Large intestine (tissue), 3 donors: ENCODE measurements at regions not wholly inside any gene's neighbourhood (a gene's known extent, or its start where the extent isn't known, plus 50 kb on each side); places are given as distances from the start of the nearest gene placed in this dataset.
"Not testable (repeated sequence)": the region's sequence is repeated elsewhere in the genome, so short reads cannot be mapped to it uniquely, and the experiment has no call there.

ENCODE experiments used
- DNase-seq, 2 donors: peaks; one replicate each; pipeline versions ENCODE4 v3.0.0 to v3.0.0-alpha.2; 2013
- H3K27ac ChIP-seq: one replicate; pipeline ENCODE4 v1.5.1; 2013; ENCODE audit warnings: low read length
- H3K27me3 ChIP-seq: 2 replicates; pipeline ENCODE4 v1.6.1; 2013; ENCODE audit warnings: low read length; ENCODE audit not compliant: control insufficient read depth, insufficient read depth
- H3K36me3 ChIP-seq: 2 replicates; pipeline ENCODE4 v1.6.1; 2013; ENCODE audit warnings: low read length; ENCODE audit not compliant: control insufficient read depth, insufficient read depth
- H3K4me1 ChIP-seq: one replicate; pipeline ENCODE4 v1.6.1; 2013; ENCODE audit warnings: low read length; ENCODE audit not compliant: control insufficient read depth, insufficient read depth
- H3K4me3 ChIP-seq: one replicate; pipeline ENCODE4 v1.5.1; 2013; ENCODE audit warnings: low read length
- H3K9me3 ChIP-seq: one replicate; pipeline ENCODE4 v1.6.1; 2013; ENCODE audit warnings: mild to moderate bottlenecking, low read depth, low read length, moderate library complexity; ENCODE audit not compliant: control insufficient read depth
- WGBS: methylation state at CpG from one replicate; pipeline ENCODE4 v1.1.5; 2013; ENCODE audit warnings: low lambda C conversion rate; ENCODE audit not compliant: insufficient coverage; 5-methylcytosine and 5-hydroxymethylcytosine counted together

- no peaks in the 10 kb centered on the region for H3K4me1 ChIP-seq
- H3K27me3 ChIP-seq, result no peaks in the 10 kb centered on the region
- no peak overlapping the region for H3K27ac ChIP-seq
- H3K36me3 ChIP-seq, result no peaks in the 10 kb centered on the region
- H3K9me3 ChIP-seq, result no peaks in the 10 kb centered on the region
- H3K4me3 ChIP-seq, result no peak overlapping the region
- DNase-seq, result no peak
- WGBS, result 100% methylated on average over 1 of the region's 2 CpGs
Measured at GRCh38 chr9:102474357-102474756, 520.8 kb upstream of the CYLC2 start.

DNA sequence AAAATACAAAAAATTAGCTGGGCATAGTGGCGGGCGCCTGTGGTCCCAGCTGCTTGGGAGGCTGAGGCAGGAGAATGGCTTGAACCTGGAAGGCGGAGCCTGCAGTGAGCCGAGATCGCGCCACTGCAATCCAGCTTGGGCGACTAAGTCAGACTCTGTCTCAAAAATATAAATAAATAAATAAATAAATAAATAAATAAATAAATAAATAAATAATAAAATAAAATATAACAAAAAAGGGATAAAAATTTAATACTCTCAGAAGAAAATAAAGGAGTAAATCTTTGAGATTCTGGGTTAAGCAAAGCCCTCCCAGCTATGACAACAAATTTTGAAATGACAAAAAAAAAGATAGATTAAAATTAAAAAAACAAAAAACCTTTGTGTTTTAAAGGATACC lies 525.7 kb upstream of the CYLC2 start:
- not testable (repeated sequence) for H3K4me1 ChIP-seq, H3K36me3 ChIP-seq, H3K27ac ChIP-seq, H3K4me3 ChIP-seq, DNase-seq, H3K27me3 ChIP-seq, H3K9me3 ChIP-seq
- no CpG with 5 or more reads among the region's 7 CpGs for WGBS

- no CpG with 5 or more reads among the region's 2 CpGs for WGBS
- no peaks in the 10 kb centered on the region for H3K27me3 ChIP-seq
- H3K4me3 ChIP-seq, result no peak overlapping the region
- no peak for DNase-seq
- H3K4me1 ChIP-seq, result no peaks in the 10 kb centered on the region
- no peaks in the 10 kb centered on the region for H3K36me3 ChIP-seq
- no peak overlapping the region for H3K27ac ChIP-seq
- no peaks in the 10 kb centered on the region for H3K9me3 ChIP-seq
Measured at GRCh38 chr9:102461156-102461819, 533.8 kb upstream of the CYLC2 start.

DNA sequence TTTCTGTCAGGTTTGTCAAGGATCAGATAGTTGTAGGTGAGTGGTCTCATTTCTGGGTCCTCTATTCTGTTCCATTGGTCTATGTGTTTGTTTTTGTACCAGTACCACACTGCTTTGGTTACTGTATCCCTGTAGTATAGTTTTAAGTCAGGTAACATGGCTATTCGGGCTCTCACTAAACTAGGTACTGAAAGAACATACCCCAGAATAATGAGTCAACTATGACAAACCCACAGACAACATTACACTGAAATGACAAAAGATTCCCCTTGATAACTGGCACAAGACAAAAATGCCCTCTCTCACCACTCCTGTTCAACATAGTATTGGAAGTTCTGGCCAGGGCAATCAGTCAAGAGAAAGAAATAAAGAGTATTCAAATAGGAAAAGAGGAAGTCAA lies 535.3 kb upstream of the CYLC2 start:
- Histone ChIP-seq H3K27ac (no peak overlapping the region), H3K36me3 (no peaks in the 10 kb centered on the region), H3K9me3 (no peaks in the 10 kb centered on the region), H3K4me1 (no peaks in the 10 kb centered on the region), H3K27me3 (no peaks in the 10 kb centered on the region), H3K4me3 (no peak overlapping the region)
- no peak for DNase-seq
- WGBS, result no CpG with 5 or more reads among the region's 1 CpG

- DNase-seq, result no peak
- Histone ChIP-seq H3K4me1 (no peaks in the 10 kb centered on the region), H3K27ac (no peak overlapping the region), H3K4me3 (no peak overlapping the region), H3K27me3 (no peaks in the 10 kb centered on the region), H3K36me3 (no peaks in the 10 kb centered on the region), H3K9me3 (no peaks in the 10 kb centered on the region)
- WGBS, result 100% methylated on average over 1 of the region's 1 CpG
Measured at GRCh38 chr9:102456562-102456961, 538.6 kb upstream of the CYLC2 start.

DNA sequence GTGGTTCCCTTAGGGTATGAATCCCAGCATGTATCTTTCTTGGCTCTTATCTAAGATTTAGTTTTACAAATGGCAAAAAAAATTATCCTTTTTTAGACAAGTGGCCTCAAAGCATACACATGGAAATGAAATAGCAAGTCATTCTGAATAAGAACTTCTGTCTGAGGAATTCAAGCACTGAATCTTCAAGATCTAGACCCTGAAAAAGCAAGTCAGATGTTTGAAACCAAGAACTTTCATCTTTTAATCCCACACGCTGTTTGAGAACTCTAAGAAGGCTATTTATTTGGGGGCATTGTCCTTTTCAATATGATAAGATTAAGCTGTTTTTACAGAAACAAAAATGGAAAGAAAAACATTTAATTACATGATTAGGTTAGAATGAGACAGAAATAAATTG lies 549.2 kb upstream of the CYLC2 start:
- no peak for DNase-seq
- Histone ChIP-seq H3K9me3 (no peaks in the 10 kb centered on the region), H3K36me3 (no peaks in the 10 kb centered on the region), H3K27ac (no peak overlapping the region), H3K4me1 (no peaks in the 10 kb centered on the region), H3K4me3 (no peak overlapping the region), H3K27me3 (no peaks in the 10 kb centered on the region)
- WGBS, result no CpG with 5 or more reads among the region's 1 CpG

DNA sequence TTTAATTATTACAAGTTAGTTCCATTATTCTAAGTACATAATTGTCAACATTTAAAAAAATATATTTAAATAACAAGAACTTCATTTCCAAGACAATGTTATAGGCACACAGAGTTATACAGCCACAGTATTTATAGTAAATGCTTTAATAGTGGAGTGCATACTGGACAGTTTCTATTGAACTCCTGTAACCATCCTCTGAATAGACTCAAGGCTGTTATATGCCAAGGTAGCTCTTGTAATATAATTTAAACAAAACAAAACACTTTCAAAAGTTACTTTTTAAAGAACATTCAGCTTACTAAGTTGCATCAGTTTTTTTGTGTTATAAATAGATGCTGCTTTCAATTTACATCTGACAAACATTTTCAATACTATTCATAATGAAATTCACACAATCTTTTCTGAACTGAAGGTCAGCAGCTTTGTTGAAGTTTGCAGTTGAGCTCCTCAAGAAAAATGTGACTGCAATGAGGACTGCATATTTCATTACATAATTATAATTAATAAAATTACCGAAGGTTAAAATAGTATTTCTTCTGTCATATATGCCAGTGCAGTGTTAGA lies 549.9 kb upstream of the CYLC2 start:
- no peak for DNase-seq
- no peaks in the 10 kb centered on the region for H3K4me1 ChIP-seq
- no CpG with 5 or more reads among the region's 1 CpG for WGBS
- H3K27ac ChIP-seq, result no peak overlapping the region
- no peaks in the 10 kb centered on the region for H3K36me3 ChIP-seq
- no peak overlapping the region for H3K4me3 ChIP-seq
- no peaks in the 10 kb centered on the region for H3K27me3 ChIP-seq
- H3K9me3 ChIP-seq, result no peaks in the 10 kb centered on the region

- H3K27me3 ChIP-seq, result no peaks in the 10 kb centered on the region
- DNase-seq, result no peak
- H3K36me3 ChIP-seq, result no peaks in the 10 kb centered on the region
- H3K27ac ChIP-seq, result no peak overlapping the region
- no peaks in the 10 kb centered on the region for H3K4me1 ChIP-seq
- no peak overlapping the region for H3K4me3 ChIP-seq
- H3K9me3 ChIP-seq, result no peaks in the 10 kb centered on the region
Measured at GRCh38 chr9:102439583-102439982, 555.5 kb upstream of the CYLC2 start.

- DNase-seq, result not testable (repeated sequence)
Measured at GRCh38 chr9:102436599-102436998, 558.5 kb upstream of the CYLC2 start.

GRCh38 chr9:102435427-102435826 lies 559.7 kb upstream of the CYLC2 start:
- no CpG with 5 or more reads among the region's 3 CpGs for WGBS
- Histone ChIP-seq H3K4me1 (no peaks in the 10 kb centered on the region), H3K36me3 (no peaks in the 10 kb centered on the region), H3K27ac (no peak overlapping the region), H3K9me3 (no peaks in the 10 kb centered on the region), H3K4me3 (no peak overlapping the region), H3K27me3 (no peaks in the 10 kb centered on the region)
- no peak for DNase-seq

More at GRCh38 chr9:102436599-102436998, 558.5 kb upstream of the CYLC2 start:
- not testable (repeated sequence) for H3K9me3 ChIP-seq, H3K27me3 ChIP-seq, H3K27ac ChIP-seq, H3K4me1 ChIP-seq, H3K36me3 ChIP-seq, H3K4me3 ChIP-seq
- WGBS, result 100% methylated on average over 1 of the region's 13 CpGs

DNA sequence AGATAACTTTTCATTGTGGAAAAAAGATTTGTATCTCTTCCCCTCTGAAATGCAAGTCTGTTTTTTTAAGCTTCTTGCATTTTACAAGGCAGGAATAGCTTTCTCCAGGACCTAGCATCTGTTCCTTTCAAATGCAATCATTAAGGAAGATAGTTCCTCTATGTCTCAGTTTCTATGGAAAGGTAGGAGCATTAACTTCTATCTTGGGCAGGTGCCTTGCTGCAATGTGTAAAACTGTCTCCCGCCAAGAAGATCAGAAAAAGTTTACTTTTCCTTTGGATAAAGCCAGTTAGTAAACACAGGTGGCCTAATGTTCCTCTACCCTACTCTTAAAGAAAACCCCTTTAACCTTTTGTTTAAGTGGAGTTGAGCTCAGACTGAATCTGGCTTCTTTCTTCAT lies 560.6 kb upstream of the CYLC2 start:
- WGBS, result no CpG with 5 or more reads among the region's 1 CpG
- Histone ChIP-seq H3K27me3 (no peaks in the 10 kb centered on the region), H3K4me1 (no peaks in the 10 kb centered on the region), H3K27ac (no peak overlapping the region), H3K4me3 (no peak overlapping the region), H3K36me3 (no peaks in the 10 kb centered on the region), H3K9me3 (no peaks in the 10 kb centered on the region)
- no peak for DNase-seq
